ENCODE measurements at regions not wholly inside any gene's neighbourhood (a gene's known extent, or its start where the extent isn't known, plus 50 kb on each side); places are given as distances from the start of the nearest gene placed in this dataset.
"Not testable (repeated sequence)": the region's sequence is repeated elsewhere in the genome, so short reads cannot be mapped to it uniquely, and the experiment has no call there.

GRCh38 chr7:79610748-79611304, 157.4 kb upstream of the MAGI2 start:
- Histone ChIP-seq H3K36me3 (ENCODE audit: control insufficient read depth, insufficient read depth, low read length) (no peaks in the 10 kb centered on the region), H3K27me3 (replicated peaks; ENCODE audit: control insufficient read depth, insufficient read depth, low read length) (no peaks in the 10 kb centered on the region), H3K4me3 (replicated peaks; ENCODE audit: low read depth, low read length) (no peak overlapping the region)
- TF ChIP-seq CTCF (IDR thresholded peaks at IDR 0.05; ENCODE audit: insufficient read depth, low read length, poor library complexity, severe bottlenecking): no peak
- no peak for DNase-seq (ENCODE audit: extremely low read depth, insufficient read length)

DNA sequence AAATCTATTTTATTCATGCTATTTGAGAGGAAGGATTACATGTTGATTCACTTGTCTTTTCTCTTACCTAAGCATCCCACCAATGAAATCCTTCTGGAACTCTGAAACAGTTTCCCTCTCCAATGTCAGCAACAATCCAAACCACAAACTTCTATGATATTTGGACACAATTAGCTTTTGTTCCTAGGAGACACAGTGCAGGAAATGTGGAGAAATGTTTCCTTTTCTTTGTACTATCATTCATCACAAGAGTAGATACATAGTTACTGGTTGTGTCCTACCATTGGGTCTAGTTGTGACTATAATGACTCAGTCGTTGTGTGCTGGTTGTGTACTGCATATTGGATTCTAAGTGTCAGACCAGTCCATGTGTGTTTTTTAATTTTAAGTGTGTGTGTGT, 156.8 kb upstream of the MAGI2 start:
- TF ChIP-seq CTCF (IDR thresholded peaks at IDR 0.05; ENCODE audit: insufficient read depth, low read length, poor library complexity, severe bottlenecking): no peak
- DNase-seq (ENCODE audit: extremely low read depth, insufficient read length): no peak

GRCh38 chr7:79608005-79608404, 154.5 kb upstream of the MAGI2 start:
- Histone ChIP-seq H3K27me3 (replicated peaks; ENCODE audit: control insufficient read depth, insufficient read depth, low read length) (no peaks in the 10 kb centered on the region), H3K36me3 (ENCODE audit: control insufficient read depth, insufficient read depth, low read length) (no peaks in the 10 kb centered on the region), H3K4me3 (replicated peaks; ENCODE audit: low read depth, low read length) (no peak overlapping the region)
- no peak for DNase-seq (ENCODE audit: extremely low read depth, insufficient read length)
- TF ChIP-seq CTCF (IDR thresholded peaks at IDR 0.05; ENCODE audit: insufficient read depth, low read length, poor library complexity, severe bottlenecking): no peak

More for the DNA sequence above, 156.8 kb upstream of the MAGI2 start:
- Histone ChIP-seq H3K36me3 (ENCODE audit: control insufficient read depth, insufficient read depth, low read length) (no peaks in the 10 kb centered on the region), H3K4me3 (replicated peaks; ENCODE audit: low read depth, low read length) (no peak overlapping the region), H3K27me3 (replicated peaks; ENCODE audit: control insufficient read depth, insufficient read depth, low read length) (no peaks in the 10 kb centered on the region)

DNA sequence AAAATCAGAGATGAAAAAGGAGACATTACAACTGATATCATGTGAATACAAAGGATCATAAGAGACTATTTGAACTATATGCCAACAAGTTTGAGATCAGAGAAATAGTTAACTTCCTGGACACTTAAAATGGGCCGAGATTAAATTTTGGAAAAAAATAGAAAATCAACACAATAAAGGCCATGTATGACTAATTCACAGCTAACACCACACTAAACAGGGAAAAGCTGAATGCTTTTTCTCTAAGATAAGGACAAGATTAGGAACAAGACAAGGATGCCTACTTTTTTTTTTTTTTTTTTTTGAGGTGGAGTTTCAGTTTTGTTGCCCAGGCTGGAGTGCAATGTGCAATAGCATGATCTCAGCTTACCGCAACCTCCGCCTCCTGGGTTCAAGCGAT, 151.4 kb upstream of the MAGI2 start:
- no peaks in the 10 kb centered on the region for H3K27me3 ChIP-seq (replicated peaks; ENCODE audit: control insufficient read depth, insufficient read depth, low read length)
- DNase-seq (ENCODE audit: extremely low read depth, insufficient read length): no peak
- H3K4me3 ChIP-seq (replicated peaks; ENCODE audit: low read depth, low read length): no peak overlapping the region
- H3K36me3 ChIP-seq (ENCODE audit: control insufficient read depth, insufficient read depth, low read length): no peaks in the 10 kb centered on the region
- no peak for TF ChIP-seq CTCF (IDR thresholded peaks at IDR 0.05; ENCODE audit: insufficient read depth, low read length, poor library complexity, severe bottlenecking)

DNA sequence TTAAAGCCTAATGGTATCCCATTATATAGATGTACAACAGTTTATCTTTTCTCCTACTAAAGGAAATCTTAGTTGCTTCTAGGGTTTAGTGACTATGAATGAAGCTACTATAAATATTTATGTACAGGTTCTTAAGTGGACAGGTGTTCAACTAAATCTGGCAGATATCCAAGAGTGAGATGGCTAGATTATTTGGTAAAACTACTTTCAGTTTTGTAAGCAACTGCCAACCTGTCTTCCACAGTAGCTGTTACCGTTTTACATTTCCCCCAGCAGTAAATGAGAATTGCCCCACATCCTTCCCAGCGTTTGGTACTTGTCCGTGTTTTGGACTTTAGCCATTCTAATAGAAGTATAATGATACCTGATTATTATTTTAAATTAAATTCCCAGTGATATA, 144.9 kb upstream of the MAGI2 start:
- TF ChIP-seq CTCF (IDR thresholded peaks at IDR 0.05; ENCODE audit: insufficient read depth, low read length, poor library complexity, severe bottlenecking): no peak
- Histone ChIP-seq H3K4me3 (replicated peaks; ENCODE audit: low read depth, low read length) (no peak overlapping the region), H3K36me3 (ENCODE audit: control insufficient read depth, insufficient read depth, low read length) (no peaks in the 10 kb centered on the region), H3K27me3 (replicated peaks; ENCODE audit: control insufficient read depth, insufficient read depth, low read length) (no peaks in the 10 kb centered on the region)
- DNase-seq (ENCODE audit: extremely low read depth, insufficient read length): no peak

DNA sequence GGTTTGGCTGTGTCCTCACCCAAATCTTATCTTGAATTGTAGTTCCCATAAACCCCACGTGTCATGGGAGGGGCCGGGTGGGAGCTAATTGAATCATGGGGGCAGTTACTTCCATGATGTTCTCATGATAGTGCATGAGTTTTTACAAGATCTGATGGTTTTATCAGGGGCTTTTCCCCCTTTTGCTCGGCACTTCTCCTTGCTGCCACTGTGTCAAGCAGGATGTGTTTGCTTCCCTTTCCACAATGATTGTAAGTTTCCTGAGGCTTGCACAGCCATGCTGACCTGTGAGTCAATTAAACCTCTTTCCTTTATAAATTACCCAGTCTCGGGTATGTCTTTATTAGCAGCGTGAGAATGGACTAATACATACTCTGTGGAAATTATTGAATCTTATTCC, 141.2 kb upstream of the MAGI2 start:
- not testable (repeated sequence) for H3K4me3 ChIP-seq (replicated peaks; ENCODE audit: low read depth, low read length); H3K27me3 ChIP-seq (replicated peaks; ENCODE audit: control insufficient read depth, insufficient read depth, low read length); DNase-seq (ENCODE audit: extremely low read depth, insufficient read length)

More for the DNA sequence above, 141.2 kb upstream of the MAGI2 start:
- not testable (repeated sequence) for H3K36me3 ChIP-seq (ENCODE audit: control insufficient read depth, insufficient read depth, low read length)

Measured in GM06990 (cell line).